Hepatocyte (in vitro differentiated cells): ENCODE measurements at regions not wholly inside any gene's neighbourhood (a gene's known extent, or its start where the extent isn't known, plus 50 kb on each side); places are given as distances from the start of the nearest gene placed in this dataset.

ENCODE experiments used
- DNase-seq: peaks from one replicate; pipeline ENCODE4 v3.0.0-alpha.2; 2016; ENCODE audit warnings: low spot score
- H2AFZ ChIP-seq: fragments of 200-600 bp; sonication (generic); 2 replicates; pipeline ENCODE4 v1.6.0; 2016; ENCODE audit warnings: antibody characterized with exemption, mild to moderate bottlenecking
- H3K27ac ChIP-seq: fragments of 200-600 bp; sonication (generic); 2 replicates; pipeline ENCODE4 v1.5.1; 2016; ENCODE audit warnings: mild to moderate bottlenecking
- H3K27me3 ChIP-seq: fragments of 200-600 bp; sonication (generic); 2 replicates; pipeline ENCODE4 v1.6.1; 2016
- H3K36me3 ChIP-seq: fragments of 200-600 bp; sonication (generic); replicated peaks from 2 replicates; pipeline ENCODE4 v1.5.1; 2016; ENCODE audit warnings: low read depth; ENCODE audit not compliant: insufficient read depth
- H3K4me1 ChIP-seq: fragments of 200-600 bp; sonication (generic); 2 replicates; pipeline ENCODE4 v1.5.1; 2016; ENCODE audit warnings: mild to moderate bottlenecking, moderate library complexity; ENCODE audit not compliant: insufficient read depth
- H3K4me2 ChIP-seq: fragments of 200-600 bp; sonication (generic); 2 replicates; pipeline ENCODE4 v1.6.0; 2016
- H3K4me3 ChIP-seq: fragments of 200-600 bp; sonication (generic); 2 replicates; pipeline ENCODE4 v1.5.1; 2016; ENCODE audit warnings: mild to moderate bottlenecking
- H3K79me2 ChIP-seq: fragments of 200-600 bp; sonication (generic); 2 replicates; pipeline ENCODE4 v1.6.0; 2017; ENCODE audit warnings: mild to moderate bottlenecking
- H3K9me2 ChIP-seq: fragments of 200-600 bp; sonication (generic); replicated peaks from 2 replicates; pipeline ENCODE4 v1.6.0; 2017; ENCODE audit warnings: mild to moderate bottlenecking; ENCODE audit not compliant: insufficient read depth
- H3K9me3 ChIP-seq: fragments of 200-600 bp; sonication (generic); 2 replicates; pipeline ENCODE4 v1.5.1; 2016; ENCODE audit warnings: low read depth, mild to moderate bottlenecking
- H4K20me1 ChIP-seq: fragments of 200-600 bp; sonication (generic); 2 replicates; pipeline ENCODE4 v1.6.0; 2016; ENCODE audit warnings: mild to moderate bottlenecking; ENCODE audit not compliant: insufficient read depth, poor library complexity, severe bottlenecking
- CTCF ChIP-seq: fragments of 200-600 bp; sonication (generic); IDR thresholded peaks from 2 replicates; pipeline ENCODE4 v1.5.1; 2016; ENCODE audit warnings: antibody characterized with exemption, mild to moderate bottlenecking; ENCODE audit not compliant: poor library complexity
- EZH2 ChIP-seq: fragments of 200-600 bp; sonication (generic); IDR thresholded peaks from 2 replicates; pipeline ENCODE4 v1.6.1; 2016; ENCODE audit warnings: antibody characterized with exemption, mild to moderate bottlenecking, borderline replicate concordance
- EZH2phosphoT487 ChIP-seq: fragments of 200-600 bp; sonication (generic); IDR thresholded peaks from one replicate; pipeline ENCODE4 v1.6.1; 2018; ENCODE audit warnings: antibody characterized with exemption, mild to moderate bottlenecking, low read depth, moderate library complexity; ENCODE audit not compliant: unreplicated experiment, severe bottlenecking
- WGBS: methylation state at CpG from one replicate; pipeline ENCODE4 v1.1.6; 2016; ENCODE audit warnings: low lambda C conversion rate; ENCODE audit errors: missing lambda C conversion rate; 5-methylcytosine and 5-hydroxymethylcytosine counted together

DNA sequence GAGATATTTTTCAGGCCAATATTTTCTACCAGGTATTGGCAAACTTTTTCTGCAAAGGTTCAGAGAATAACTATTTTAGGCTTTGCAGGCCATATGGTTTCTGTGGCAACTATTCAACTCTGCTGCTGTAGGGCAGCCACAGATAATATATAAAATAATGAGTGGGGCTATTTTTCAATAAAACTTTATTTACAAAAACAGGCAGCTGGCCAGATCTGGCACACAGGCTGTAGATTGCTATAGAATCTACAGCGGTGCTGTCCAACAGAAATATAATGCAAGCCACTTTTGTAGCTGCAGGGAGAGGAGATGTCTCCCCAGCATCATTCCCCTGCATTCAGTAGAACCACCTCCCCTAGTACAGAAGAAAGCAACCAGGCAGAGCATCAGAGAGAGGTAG, 97.6 kb upstream of the BCOR start:
- Histone ChIP-seq H3K36me3 (no peaks in the 10 kb centered on the region), H4K20me1 (no peaks in the 10 kb centered on the region), H3K27me3 (no peaks in the 10 kb centered on the region), H3K4me1 (no peaks in the 10 kb centered on the region), H3K4me3 (no peak overlapping the region), H3K4me2 (no peak overlapping the region), H3K79me2 (no peaks in the 10 kb centered on the region), H2AFZ (no peak overlapping the region), H3K9me3 (no peaks in the 10 kb centered on the region), H3K27ac (no peak overlapping the region), H3K9me2 (no peaks in the 10 kb centered on the region)
- DNase-seq: no peak
- TF ChIP-seq CTCF (no peak), EZH2phosphoT487 (no peak), EZH2 (no peak)
- WGBS: 85% methylated on average over 1 of the region's 1 CpG

- Histone ChIP-seq H4K20me1 (no peaks in the 10 kb centered on the region), H2AFZ (no peak overlapping the region), H3K4me2 (no peak overlapping the region), H3K4me3 (no peak overlapping the region), H3K27ac (no peak overlapping the region), H3K27me3 (no peaks in the 10 kb centered on the region), H3K79me2 (no peaks in the 10 kb centered on the region), H3K36me3 (no peaks in the 10 kb centered on the region), H3K9me3 (no peaks in the 10 kb centered on the region), H3K4me1 (no peaks in the 10 kb centered on the region), H3K9me2 (no peaks in the 10 kb centered on the region)
- 63% methylated on average over 1 of the region's 1 CpG for WGBS
- TF ChIP-seq EZH2phosphoT487 (no peak), EZH2 (no peak)
- DNase-seq: no peak
These were observed 94.4 kb upstream of the BCOR start for GRCh38 chrX:40192196-40192595.

DNA sequence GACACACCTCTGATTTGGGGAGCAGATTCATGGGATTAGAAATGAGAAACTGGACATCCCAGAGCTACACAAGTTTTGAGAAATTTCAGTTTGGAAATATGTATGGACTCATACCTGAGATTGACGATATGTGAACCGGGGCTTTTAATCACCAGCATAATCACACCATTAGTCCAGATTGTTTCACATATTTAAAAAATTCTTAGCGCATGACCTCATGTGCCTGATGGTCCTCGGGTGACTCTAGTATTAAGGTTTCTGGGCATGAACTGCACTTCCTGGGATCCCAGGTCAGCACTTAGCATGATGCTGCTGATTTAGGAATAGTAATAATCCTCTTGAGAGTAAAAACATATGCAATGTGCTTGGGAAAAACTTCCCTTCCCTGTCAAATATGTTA, 91.9 kb upstream of the BCOR start:
- Histone ChIP-seq H3K9me2 (no peaks in the 10 kb centered on the region), H3K4me2 (no peak overlapping the region), H2AFZ (no peak overlapping the region), H3K36me3 (no peaks in the 10 kb centered on the region), H3K9me3 (no peaks in the 10 kb centered on the region), H3K4me3 (no peak overlapping the region), H3K4me1 (no peaks in the 10 kb centered on the region), H3K27me3 (no peaks in the 10 kb centered on the region), H3K27ac (no peak overlapping the region), H3K79me2 (no peaks in the 10 kb centered on the region), H4K20me1 (no peaks in the 10 kb centered on the region)
- no peak for TF ChIP-seq CTCF
- no peak for DNase-seq
- 87% methylated on average over 4 of the region's 4 CpGs for WGBS

DNA sequence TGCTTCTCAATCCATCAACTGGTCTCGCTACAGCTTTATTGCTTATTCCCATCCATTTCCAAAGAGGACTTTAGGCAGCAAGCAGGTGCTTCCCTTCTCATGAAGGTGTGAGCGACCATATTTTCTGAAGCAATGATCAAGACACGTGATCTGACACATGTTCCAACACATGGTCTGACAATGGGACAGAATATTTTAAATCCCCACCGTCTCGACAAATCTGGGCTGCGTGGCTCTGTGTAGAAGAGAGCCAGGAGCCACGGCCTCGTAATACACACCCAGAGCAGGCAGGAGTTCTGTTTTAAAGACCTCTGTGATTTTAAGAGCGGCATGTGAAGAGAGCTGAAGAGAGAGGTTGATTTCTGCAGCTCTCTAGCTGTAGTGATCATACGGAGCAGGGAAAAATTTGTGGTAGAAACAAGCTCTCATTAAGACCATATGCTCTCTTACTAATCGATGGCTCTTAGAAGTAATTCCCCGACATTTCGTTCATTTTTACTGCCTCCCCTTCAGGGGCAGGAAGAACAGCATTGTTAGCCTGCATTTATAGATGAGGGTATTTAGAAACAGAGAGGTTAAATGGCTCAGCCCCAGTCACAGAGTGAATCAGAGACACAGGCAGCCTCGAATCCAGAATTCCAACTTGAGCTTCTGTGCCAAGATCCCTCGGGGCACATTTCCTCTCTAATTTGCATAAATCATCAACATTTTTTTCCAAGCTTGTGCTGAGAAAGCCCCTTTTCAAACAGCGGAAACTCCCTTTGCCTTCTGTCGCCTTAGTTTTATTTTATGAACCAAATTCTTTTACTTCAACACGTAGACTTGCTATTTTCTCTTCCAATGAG, 91.0 kb upstream of the BCOR start:
- H2AFZ ChIP-seq: no peak overlapping the region
- H3K27me3 ChIP-seq: no peaks in the 10 kb centered on the region
- no peak for TF ChIP-seq EZH2
- no peak for TF ChIP-seq CTCF
- TF ChIP-seq EZH2phosphoT487: no peak
- no peak overlapping the region for H3K27ac ChIP-seq
- H3K9me3 ChIP-seq: no peaks in the 10 kb centered on the region
- no peaks in the 10 kb centered on the region for H3K36me3 ChIP-seq
- WGBS: 69% methylated on average over 18 of the region's 18 CpGs
- no peak overlapping the region for H3K4me3 ChIP-seq
- no peak for DNase-seq
- H3K79me2 ChIP-seq: no peaks in the 10 kb centered on the region
- no peaks in the 10 kb centered on the region for H3K4me1 ChIP-seq
- no peaks in the 10 kb centered on the region for H3K9me2 ChIP-seq
- no peaks in the 10 kb centered on the region for H4K20me1 ChIP-seq
- H3K4me2 ChIP-seq: no peak overlapping the region
